KBM-7 (cell line): ENCODE measurements at regions not wholly inside any gene's neighbourhood (a gene's known extent, or its start where the extent isn't known, plus 50 kb on each side); places are given as distances from the start of the nearest gene placed in this dataset.
A peak's percentile ranks its signal among the peaks of the same experiment; 100 is the strongest.

ENCODE experiments used
- DNase-seq: peaks from one replicate; pipeline ENCODE4 v3.0.0-alpha.2; 2015
- in situ Hi-C: fragments of 300-500 bp; cut with MboI; formaldehyde crosslinking; loops from 2 replicates; pipeline ENCODE4 v1.14.3; 2020; ENCODE audit warnings: low sequenced_read_pairs, low pct_unique_long_range_greater_than_20kb, mixed read lengths

DNA sequence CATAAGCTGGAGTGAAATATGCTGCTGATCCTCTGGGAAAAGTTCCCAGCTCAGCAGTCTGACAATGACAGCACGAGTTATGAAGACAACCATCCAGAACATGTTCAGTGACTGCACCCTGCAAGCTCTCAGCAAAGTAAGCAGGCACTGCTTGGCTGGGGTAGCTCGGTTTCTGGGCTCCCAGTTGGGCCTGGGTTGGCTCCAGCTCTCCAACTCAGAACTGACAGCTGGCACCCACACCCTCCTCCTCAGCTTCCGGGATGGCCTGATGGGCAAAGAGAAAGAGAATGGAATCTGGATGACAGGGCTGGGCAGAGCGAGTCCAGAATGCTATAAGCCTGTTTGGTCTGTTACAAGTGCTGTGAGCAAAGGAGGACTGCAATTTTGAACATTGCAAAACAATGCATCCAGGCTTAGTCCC lies 185.0 kb downstream of the CSNK1G3 start:
- in situ Hi-C loops, result no loop called here
- no peak for DNase-seq

GRCh38 chr5:123690821-123691220 lies 178.8 kb downstream of the CSNK1G3 start:
- in situ Hi-C loops, result no loop called here
- DNase-seq, result no peak

- in situ Hi-C loops, result no loop called here
Observed at GRCh38 chr5:123681061-123681460, 169.1 kb downstream of the CSNK1G3 start.

GRCh38 chr5:123673107-123673506 lies 161.1 kb downstream of the CSNK1G3 start:
- in situ Hi-C loops, result no loop called here
- DNase-seq, result no peak

More at GRCh38 chr5:123681061-123681460, 169.1 kb downstream of the CSNK1G3 start:
- DNase-seq, result no peak

GRCh38 chr5:123671711-123672456 lies 159.9 kb downstream of the CSNK1G3 start:
- DNase-seq, result no peak
- in situ Hi-C loops, result no loop called here

GRCh38 chr5:123671042-123671441 lies 159.1 kb downstream of the CSNK1G3 start:
- peak; percentile 57 for DNase-seq
- in situ Hi-C loops, result no loop called here
